Activated T-cell treated with anti-CD3 and anti-CD28 coated beads, Interleukin-2, amount 50 U/mL, for 24 hours (primary cell): ENCODE measurements at regions not wholly inside any gene's neighbourhood (a gene's known extent, or its start where the extent isn't known, plus 50 kb on each side); places are given as distances from the start of the nearest gene placed in this dataset.

ENCODE experiments used
- DNase-seq: peaks from one replicate; pipeline ENCODE4 v3.0.0-alpha.2; 2020
- H3K27ac Mint-ChIP-seq: 2 replicates; pipeline ENCODE4 v1.8.0; 2020; ENCODE audit warnings: mild to moderate bottlenecking, mixed read lengths
- H3K27me3 Mint-ChIP-seq: 2 replicates; pipeline ENCODE4 v1.8.0; 2020; ENCODE audit warnings: mixed read lengths
- H3K36me3 Mint-ChIP-seq: 2 replicates; pipeline ENCODE4 v1.8.0; 2020; ENCODE audit warnings: low read depth, mixed read lengths
- H3K4me1 Mint-ChIP-seq: 2 replicates; pipeline ENCODE4 v1.8.0; 2020; ENCODE audit warnings: low read depth, mixed read lengths
- H3K4me3 Mint-ChIP-seq: 2 replicates; pipeline ENCODE4 v1.8.0; 2020; ENCODE audit warnings: mild to moderate bottlenecking, moderate library complexity, mixed read lengths
- H3K9me3 Mint-ChIP-seq: 2 replicates; pipeline ENCODE4 v1.8.0; 2020; ENCODE audit warnings: mixed read lengths

- Mint-ChIP-seq H3K9me3 (no peaks in the 10 kb centered on the region), H3K27me3 (no peaks in the 10 kb centered on the region), H3K36me3 (no peaks in the 10 kb centered on the region), H3K4me3 (no peak overlapping the region), H3K4me1 (no peaks in the 10 kb centered on the region), H3K27ac (no peak overlapping the region)
- DNase-seq, result no peak
Observed at GRCh38 chr13:91111476-91112200, 235.8 kb upstream of the MIR17HG start.

GRCh38 chr13:91112201-91112923 lies 235.1 kb upstream of the MIR17HG start:
- no peaks in the 10 kb centered on the region for H3K27me3 Mint-ChIP-seq
- no peaks in the 10 kb centered on the region for H3K4me1 Mint-ChIP-seq
- H3K36me3 Mint-ChIP-seq, result no peaks in the 10 kb centered on the region
- no peak overlapping the region for H3K4me3 Mint-ChIP-seq
- H3K27ac Mint-ChIP-seq, result no peak overlapping the region
- H3K9me3 Mint-ChIP-seq, result no peaks in the 10 kb centered on the region
- DNase-seq, result no peak

- no peak overlapping the region for H3K4me3 Mint-ChIP-seq
- DNase-seq, result no peak
- H3K4me1 Mint-ChIP-seq, result no peaks in the 10 kb centered on the region
- H3K27ac Mint-ChIP-seq, result no peak overlapping the region
- no peaks in the 10 kb centered on the region for H3K9me3 Mint-ChIP-seq
- H3K27me3 Mint-ChIP-seq, result no peaks in the 10 kb centered on the region
- no peaks in the 10 kb centered on the region for H3K36me3 Mint-ChIP-seq
Observed at GRCh38 chr13:91112924-91113277, 234.6 kb upstream of the MIR17HG start.

GRCh38 chr13:91115776-91116175 lies 231.7 kb upstream of the MIR17HG start:
- H3K27me3 Mint-ChIP-seq, result no peaks in the 10 kb centered on the region
- DNase-seq, result no peak
- H3K9me3 Mint-ChIP-seq, result no peaks in the 10 kb centered on the region
- no peaks in the 10 kb centered on the region for H3K4me1 Mint-ChIP-seq
- H3K27ac Mint-ChIP-seq, result no peak overlapping the region
- H3K4me3 Mint-ChIP-seq, result no peak overlapping the region
- H3K36me3 Mint-ChIP-seq, result no peaks in the 10 kb centered on the region

- DNase-seq, result no peak
- peaks cover 7% of the 10 kb centered on the region for H3K27me3 Mint-ChIP-seq
- H3K4me1 Mint-ChIP-seq, result no peaks in the 10 kb centered on the region
- no peak overlapping the region for H3K4me3 Mint-ChIP-seq
- H3K27ac Mint-ChIP-seq, result no peak overlapping the region
- no peaks in the 10 kb centered on the region for H3K36me3 Mint-ChIP-seq
- H3K9me3 Mint-ChIP-seq, result no peaks in the 10 kb centered on the region
Observed at GRCh38 chr13:91117351-91117750, 230.1 kb upstream of the MIR17HG start.

GRCh38 chr13:91119643-91120042 lies 227.8 kb upstream of the MIR17HG start:
- no peak for DNase-seq
- Mint-ChIP-seq H3K4me1 (no peaks in the 10 kb centered on the region), H3K27ac (no peak overlapping the region), H3K36me3 (no peaks in the 10 kb centered on the region), H3K9me3 (no peaks in the 10 kb centered on the region), H3K27me3 (peaks cover 7% of the 10 kb centered on the region), H3K4me3 (no peak overlapping the region)

- Mint-ChIP-seq H3K27me3 (peaks cover 11% of the 10 kb centered on the region), H3K27ac (no peak overlapping the region), H3K9me3 (no peaks in the 10 kb centered on the region), H3K4me3 (no peak overlapping the region), H3K4me1 (no peaks in the 10 kb centered on the region), H3K36me3 (no peaks in the 10 kb centered on the region)
- DNase-seq, result no peak
Observed at GRCh38 chr13:91122766-91123165, 224.7 kb upstream of the MIR17HG start.

- Mint-ChIP-seq H3K9me3 (no peaks in the 10 kb centered on the region), H3K4me1 (no peaks in the 10 kb centered on the region), H3K4me3 (no peak overlapping the region), H3K27me3 (peaks cover 17% of the 10 kb centered on the region), H3K36me3 (no peaks in the 10 kb centered on the region), H3K27ac (no peak overlapping the region)
- DNase-seq, result no peak
Observed at GRCh38 chr13:91123456-91124127, 223.9 kb upstream of the MIR17HG start.

GRCh38 chr13:91126806-91127205 lies 220.7 kb upstream of the MIR17HG start:
- H3K9me3 Mint-ChIP-seq, result no peaks in the 10 kb centered on the region
- no peak overlapping the region for H3K4me3 Mint-ChIP-seq
- no peaks in the 10 kb centered on the region for H3K4me1 Mint-ChIP-seq
- H3K27ac Mint-ChIP-seq, result no peak overlapping the region
- peaks cover 14% of the 10 kb centered on the region for H3K27me3 Mint-ChIP-seq
- no peak for DNase-seq
- no peaks in the 10 kb centered on the region for H3K36me3 Mint-ChIP-seq

- peaks cover 11% of the 10 kb centered on the region for H3K27me3 Mint-ChIP-seq
- no peaks in the 10 kb centered on the region for H3K9me3 Mint-ChIP-seq
- H3K36me3 Mint-ChIP-seq, result no peaks in the 10 kb centered on the region
- no peak for DNase-seq
- no peak overlapping the region for H3K27ac Mint-ChIP-seq
- H3K4me3 Mint-ChIP-seq, result no peak overlapping the region
- no peaks in the 10 kb centered on the region for H3K4me1 Mint-ChIP-seq
Observed at GRCh38 chr13:91127995-91128394, 219.5 kb upstream of the MIR17HG start.

- no peak for DNase-seq
- Mint-ChIP-seq H3K27me3 (peaks cover 9% of the 10 kb centered on the region), H3K9me3 (no peaks in the 10 kb centered on the region), H3K4me1 (peaks cover 3% of the 10 kb centered on the region), H3K27ac (no peak overlapping the region), H3K4me3 (no peak overlapping the region), H3K36me3 (no peaks in the 10 kb centered on the region)
Observed at GRCh38 chr13:91132381-91132780, 215.1 kb upstream of the MIR17HG start.

- Mint-ChIP-seq H3K9me3 (no peaks in the 10 kb centered on the region), H3K36me3 (no peaks in the 10 kb centered on the region), H3K4me3 (no peak overlapping the region), H3K27ac (no peak overlapping the region), H3K4me1 (peaks cover 3% of the 10 kb centered on the region), H3K27me3 (peaks cover 6% of the 10 kb centered on the region)
- DNase-seq, result no peak
Observed at GRCh38 chr13:91132786-91133185, 214.7 kb upstream of the MIR17HG start.

GRCh38 chr13:91133941-91134802 lies 213.3 kb upstream of the MIR17HG start:
- H3K27me3 Mint-ChIP-seq, result no peaks in the 10 kb centered on the region
- no peak overlapping the region for H3K4me3 Mint-ChIP-seq
- H3K36me3 Mint-ChIP-seq, result no peaks in the 10 kb centered on the region
- H3K4me1 Mint-ChIP-seq, result peaks cover 3% of the 10 kb centered on the region
- no peak overlapping the region for H3K27ac Mint-ChIP-seq
- H3K9me3 Mint-ChIP-seq, result no peaks in the 10 kb centered on the region
- DNase-seq, result no peak

- Mint-ChIP-seq H3K27ac (no peak overlapping the region), H3K4me1 (peaks cover 3% of the 10 kb centered on the region), H3K9me3 (no peaks in the 10 kb centered on the region), H3K36me3 (no peaks in the 10 kb centered on the region), H3K4me3 (no peak overlapping the region), H3K27me3 (no peaks in the 10 kb centered on the region)
- no peak for DNase-seq
Observed at GRCh38 chr13:91134803-91135184, 212.7 kb upstream of the MIR17HG start.
